ENCODE measurements at regions not wholly inside any gene's neighbourhood (a gene's known extent, or its start where the extent isn't known, plus 50 kb on each side); places are given as distances from the start of the nearest gene placed in this dataset.

GRCh38 chr20:19071902-19072498, 140.4 kb upstream of the SLC24A3 start:
- no peak for DNase-seq (ENCODE audit: low read depth, low spot score)
- no peak overlapping the region for H3K27ac ChIP-seq

GRCh38 chr20:19072988-19073387, 139.5 kb upstream of the SLC24A3 start:
- no peak for DNase-seq (ENCODE audit: low read depth, low spot score)

GRCh38 chr20:19073584-19074218, 138.7 kb upstream of the SLC24A3 start:
- DNase-seq (ENCODE audit: low read depth, low spot score), result no peak
- H3K27ac ChIP-seq, result no peak overlapping the region

More at GRCh38 chr20:19072988-19073387, 139.5 kb upstream of the SLC24A3 start:
- H3K27ac ChIP-seq, result no peak overlapping the region

GRCh38 chr20:19074356-19074755, 138.1 kb upstream of the SLC24A3 start:
- H3K27ac ChIP-seq, result no peak overlapping the region
- DNase-seq (ENCODE audit: low read depth, low spot score), result no peak

- no peak overlapping the region for H3K27ac ChIP-seq
- no peak for DNase-seq (ENCODE audit: low read depth, low spot score)
Observed at GRCh38 chr20:19074828-19075516, 137.5 kb upstream of the SLC24A3 start.

GRCh38 chr20:19077370-19078220, 134.8 kb upstream of the SLC24A3 start:
- no peak overlapping the region for H3K27ac ChIP-seq
- no peak for DNase-seq (ENCODE audit: low read depth, low spot score)

GRCh38 chr20:19078448-19079373, 133.7 kb upstream of the SLC24A3 start:
- H3K27ac ChIP-seq, result no peak overlapping the region
- no peak for DNase-seq (ENCODE audit: low read depth, low spot score)

GRCh38 chr20:19079536-19080299, 132.7 kb upstream of the SLC24A3 start:
- DNase-seq (ENCODE audit: low read depth, low spot score), result no peak
- H3K27ac ChIP-seq, result no peak overlapping the region

GRCh38 chr20:19081937-19082336, 130.5 kb upstream of the SLC24A3 start:
- DNase-seq (ENCODE audit: low read depth, low spot score), result no peak

GRCh38 chr20:19083136-19083621, 129.3 kb upstream of the SLC24A3 start:
- H3K27ac ChIP-seq, result no peak overlapping the region
- no peak for DNase-seq (ENCODE audit: low read depth, low spot score)

More at GRCh38 chr20:19081937-19082336, 130.5 kb upstream of the SLC24A3 start:
- H3K27ac ChIP-seq, result no peak overlapping the region

GRCh38 chr20:19090332-19090731, 122.1 kb upstream of the SLC24A3 start:
- no peak for DNase-seq (ENCODE audit: low read depth, low spot score)
- no peak overlapping the region for H3K27ac ChIP-seq

- no peak for DNase-seq (ENCODE audit: low read depth, low spot score)
- H3K27ac ChIP-seq, result no peak overlapping the region
Observed at GRCh38 chr20:19094959-19095541, 117.4 kb upstream of the SLC24A3 start.

GRCh38 chr20:19095762-19096161, 116.7 kb upstream of the SLC24A3 start:
- DNase-seq (ENCODE audit: low read depth, low spot score), result no peak
- H3K27ac ChIP-seq, result no peak overlapping the region

GRCh38 chr20:19096843-19097242, 115.6 kb upstream of the SLC24A3 start:
- no peak for DNase-seq (ENCODE audit: low read depth, low spot score)
- H3K27ac ChIP-seq, result no peak overlapping the region

GRCh38 chr20:19098117-19098516, 114.3 kb upstream of the SLC24A3 start:
- no peak overlapping the region for H3K27ac ChIP-seq
- no peak for DNase-seq (ENCODE audit: low read depth, low spot score)

- no peak for DNase-seq (ENCODE audit: low read depth, low spot score)
- no peak overlapping the region for H3K27ac ChIP-seq
Observed at GRCh38 chr20:19098806-19099578, 113.5 kb upstream of the SLC24A3 start.
